Uterus (tissue), 3 donors: ENCODE measurements at regions not wholly inside any gene's neighbourhood (a gene's known extent, or its start where the extent isn't known, plus 50 kb on each side); places are given as distances from the start of the nearest gene placed in this dataset.

Experiments used
- DNase-seq, 2 donors: peaks; one replicate each; pipeline ENCODE4 v3.0.0-alpha.2; 2019 to 2020
- H3K27ac ChIP-seq, 2 donors: fragments of 200-600 bp; sonication (generic); 1 replicate in 1 of 2; 2 replicates in 1 of 2; pipeline ENCODE4 v1.5.1; 2016 to 2018
- H3K27me3 ChIP-seq, 2 donors: fragments of 200-600 bp; sonication (generic); one replicate each; pipeline ENCODE4 v1.5.1; 2018 to 2019; ENCODE audit warnings: control low read depth in 1 of 2
- H3K36me3 ChIP-seq, 2 donors: fragments of 200-600 bp; sonication (generic); one replicate each; pipeline ENCODE4 v1.5.1; 2019; ENCODE audit warnings: control low read depth in 1 of 2
- H3K4me1 ChIP-seq, 2 donors: fragments of 200-600 bp; sonication (generic); one replicate each; pipeline ENCODE4 v1.5.1; 2018 to 2019; ENCODE audit warnings: control low read depth in 1 of 2
- H3K4me3 ChIP-seq, 2 donors: fragments of 200-600 bp; sonication (generic); 1 replicate in 1 of 2; 2 replicates in 1 of 2; pipeline ENCODE4 v1.5.1; 2018 to 2019; ENCODE audit warnings: mild to moderate bottlenecking in 1 of 2
- H3K9me3 ChIP-seq, 2 donors: fragments of 200-600 bp; sonication (generic); one replicate each; pipeline ENCODE4 v1.5.1; 2019; ENCODE audit warnings: control low read depth in 1 of 2
- POLR2A ChIP-seq, 2 donors: fragments of 450-650 bp; IDR thresholded peaks; one replicate each; pipeline ENCODE4 v1.6.1; 2016; ENCODE audit warnings: antibody characterized with exemption in 2 of 2, mild to moderate bottlenecking in 1 of 2, moderate library complexity in 1 of 2
- intact Hi-C: fragments of 100-400 bp; cut with DNase I; formaldehyde crosslinking; loops from one replicate; pipeline ENCODE4 v1.15.1; 2023; ENCODE audit warnings: low total_unique reads
- TF ChIP-seq, protein P1 (sequence below), 4 experiments: fragments of 200-600 bp in 2 of 4; fragments of 450-650 bp in 2 of 4; sonication (generic) in 2 of 4; IDR thresholded peaks; one replicate each; pipeline ENCODE4 v1.5.1; 2016 to 2019; ENCODE audit warnings: antibody characterized with exemption in 4 of 4, mild to moderate bottlenecking in 2 of 4, moderate library complexity in 1 of 4
- donor health status: DM: yes; HTN: yes; CAD: no.

DNA sequence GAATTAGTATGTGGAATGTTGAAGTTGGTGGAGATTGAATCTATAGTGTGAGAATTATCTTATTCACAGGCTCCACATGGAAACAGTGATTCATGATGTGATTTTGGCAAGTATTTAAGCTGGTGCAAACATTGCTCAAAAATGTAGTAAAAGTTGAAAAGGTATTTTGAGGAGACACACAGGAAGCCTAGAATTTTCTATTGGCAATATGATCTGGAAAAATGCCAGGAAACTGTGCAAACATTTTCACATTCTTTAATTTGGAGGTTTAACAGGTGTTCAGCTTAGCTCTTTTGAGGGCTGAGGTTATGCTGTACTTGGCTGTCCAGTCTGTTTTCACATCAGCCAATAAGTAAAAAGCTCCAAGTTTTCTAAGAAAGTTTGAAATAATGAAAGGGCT lies 327.3 kb downstream of the RWDD3 start:
- Histone ChIP-seq H3K36me3 (no peaks in the 10 kb centered on the region), H3K27me3 (no peaks in the 10 kb centered on the region), H3K27ac (no peak overlapping the region), H3K9me3 (no peaks in the 10 kb centered on the region), H3K4me3 (no peak overlapping the region), H3K4me1 (no peaks in the 10 kb centered on the region)
- TF ChIP-seq, protein P1, sequence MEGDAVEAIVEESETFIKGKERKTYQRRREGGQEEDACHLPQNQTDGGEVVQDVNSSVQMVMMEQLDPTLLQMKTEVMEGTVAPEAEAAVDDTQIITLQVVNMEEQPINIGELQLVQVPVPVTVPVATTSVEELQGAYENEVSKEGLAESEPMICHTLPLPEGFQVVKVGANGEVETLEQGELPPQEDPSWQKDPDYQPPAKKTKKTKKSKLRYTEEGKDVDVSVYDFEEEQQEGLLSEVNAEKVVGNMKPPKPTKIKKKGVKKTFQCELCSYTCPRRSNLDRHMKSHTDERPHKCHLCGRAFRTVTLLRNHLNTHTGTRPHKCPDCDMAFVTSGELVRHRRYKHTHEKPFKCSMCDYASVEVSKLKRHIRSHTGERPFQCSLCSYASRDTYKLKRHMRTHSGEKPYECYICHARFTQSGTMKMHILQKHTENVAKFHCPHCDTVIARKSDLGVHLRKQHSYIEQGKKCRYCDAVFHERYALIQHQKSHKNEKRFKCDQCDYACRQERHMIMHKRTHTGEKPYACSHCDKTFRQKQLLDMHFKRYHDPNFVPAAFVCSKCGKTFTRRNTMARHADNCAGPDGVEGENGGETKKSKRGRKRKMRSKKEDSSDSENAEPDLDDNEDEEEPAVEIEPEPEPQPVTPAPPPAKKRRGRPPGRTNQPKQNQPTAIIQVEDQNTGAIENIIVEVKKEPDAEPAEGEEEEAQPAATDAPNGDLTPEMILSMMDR (IDR thresholded peaks at IDR 0.05), result no peak
- TF ChIP-seq POLR2A (IDR thresholded peaks at IDR 0.05), result no peak
- intact Hi-C loops, result no loop called here
- DNase-seq, result no peak

DNA sequence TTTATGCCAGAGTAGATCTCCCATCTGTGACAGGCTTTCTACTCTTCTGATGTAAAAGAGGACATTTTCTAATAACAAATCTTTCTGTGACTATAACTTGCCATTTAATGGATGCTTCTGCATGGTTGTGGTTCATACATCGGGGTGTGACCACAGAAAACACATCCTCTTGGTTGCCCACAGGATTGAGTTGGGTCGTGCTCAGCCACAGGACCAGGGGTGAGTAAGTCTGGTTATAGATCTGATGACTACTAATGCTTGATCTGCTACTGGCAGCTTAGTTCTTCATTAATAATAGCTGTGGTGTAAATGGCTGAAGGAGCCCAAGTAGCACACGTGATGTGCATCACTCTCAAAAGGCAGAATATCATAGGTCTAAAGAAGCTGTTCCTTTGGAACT lies 328.2 kb downstream of the RWDD3 start:
- Histone ChIP-seq H3K4me3 (no peak overlapping the region), H3K36me3 (no peaks in the 10 kb centered on the region), H3K27me3 (no peaks in the 10 kb centered on the region), H3K9me3 (no peaks in the 10 kb centered on the region), H3K27ac (no peak overlapping the region), H3K4me1 (no peaks in the 10 kb centered on the region)
- intact Hi-C loops, result no loop called here
- no peak for DNase-seq
- TF ChIP-seq, protein P1 (IDR thresholded peaks at IDR 0.05), result no peak
- TF ChIP-seq POLR2A (IDR thresholded peaks at IDR 0.05), result no peak

DNA sequence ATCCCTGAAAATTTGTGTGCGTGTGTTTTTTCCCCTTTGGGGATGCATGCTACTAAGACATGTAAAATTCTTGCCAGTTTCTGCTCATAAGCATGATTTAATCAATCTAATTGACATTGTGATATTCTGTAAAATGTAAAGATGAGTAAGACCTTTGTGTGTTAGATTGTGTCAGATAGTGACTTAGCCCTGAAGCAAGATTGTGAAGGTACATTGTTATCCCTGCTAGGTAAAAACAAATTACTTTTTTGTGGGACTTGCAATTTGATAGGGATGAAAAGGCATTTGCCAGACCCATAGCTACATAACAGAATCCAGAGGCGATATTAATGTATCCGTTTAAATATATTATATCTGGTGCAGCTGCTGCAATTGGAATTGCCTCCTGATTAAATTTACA lies 338.0 kb downstream of the RWDD3 start:
- no peak overlapping the region for H3K4me3 ChIP-seq
- TF ChIP-seq, protein P1 (IDR thresholded peaks at IDR 0.05), result no peak
- no peak for TF ChIP-seq POLR2A (IDR thresholded peaks at IDR 0.05)
- no peaks in the 10 kb centered on the region for H3K27me3 ChIP-seq
- H3K36me3 ChIP-seq, result no peaks in the 10 kb centered on the region
- no peaks in the 10 kb centered on the region for H3K4me1 ChIP-seq
- H3K9me3 ChIP-seq, result no peaks in the 10 kb centered on the region
- no peak for DNase-seq
- no peak overlapping the region for H3K27ac ChIP-seq
- intact Hi-C loops, result no loop called here

DNA sequence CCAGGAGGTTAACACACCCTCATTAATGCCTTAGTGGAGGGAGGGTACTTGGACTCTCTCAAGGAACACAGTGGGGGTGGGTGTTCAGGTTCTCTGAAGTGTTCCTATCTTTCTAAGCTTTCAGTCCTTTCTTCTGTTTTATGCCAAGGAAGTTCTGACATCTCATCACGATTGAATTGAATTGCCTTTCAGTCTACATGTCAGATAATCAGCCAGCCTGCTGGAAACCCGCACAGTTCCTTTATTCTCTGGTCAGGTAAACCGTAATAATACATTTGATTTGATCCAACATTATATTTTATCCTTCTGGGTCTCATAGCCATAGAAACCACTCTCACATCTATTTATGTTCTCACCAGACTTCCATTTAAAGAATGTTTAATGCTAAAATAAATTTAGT lies 339.0 kb downstream of the RWDD3 start:
- TF ChIP-seq, protein P1 (IDR thresholded peaks at IDR 0.05), result no peak
- no peak for TF ChIP-seq POLR2A (IDR thresholded peaks at IDR 0.05)
- Histone ChIP-seq H3K27me3 (no peaks in the 10 kb centered on the region), H3K4me1 (no peaks in the 10 kb centered on the region), H3K9me3 (no peaks in the 10 kb centered on the region), H3K27ac (no peak overlapping the region), H3K36me3 (no peaks in the 10 kb centered on the region), H3K4me3 (no peak overlapping the region)
- no peak for DNase-seq
- intact Hi-C loops, result no loop called here

DNA sequence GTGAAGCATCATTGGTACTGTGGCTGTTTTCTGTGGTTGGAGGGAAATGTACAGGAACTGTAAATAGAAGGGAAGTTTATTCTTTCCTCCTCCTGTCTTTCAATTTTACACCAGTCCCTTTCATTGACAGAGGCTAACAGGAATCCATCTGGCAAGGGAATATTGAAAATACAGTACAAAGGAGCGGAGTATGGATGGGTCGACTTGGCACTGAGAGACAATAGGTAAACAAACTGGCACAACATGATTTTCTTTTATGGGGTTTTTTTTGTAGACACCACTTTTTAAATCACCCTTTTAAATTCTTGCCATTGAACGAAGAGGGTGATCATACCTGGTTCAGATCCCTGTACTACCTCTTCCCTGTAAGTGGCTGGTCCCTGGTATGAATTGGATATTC lies 341.3 kb downstream of the RWDD3 start:
- Histone ChIP-seq H3K36me3 (no peaks in the 10 kb centered on the region), H3K4me1 (no peaks in the 10 kb centered on the region), H3K4me3 (no peak overlapping the region), H3K27ac (no peak overlapping the region), H3K9me3 (no peaks in the 10 kb centered on the region), H3K27me3 (no peaks in the 10 kb centered on the region)
- intact Hi-C loops, result no loop called here
- DNase-seq, result no peak
- TF ChIP-seq, protein P1 (IDR thresholded peaks at IDR 0.05), result no peak
- no peak for TF ChIP-seq POLR2A (IDR thresholded peaks at IDR 0.05)
